Hepatic stellate cell (primary cell): ENCODE measurements at regions not wholly inside any gene's neighbourhood (a gene's known extent, or its start where the extent isn't known, plus 50 kb on each side); places are given as distances from the start of the nearest gene placed in this dataset.
A peak's percentile ranks its signal among the peaks of the same experiment; 100 is the strongest.

Experiments
- DNase-seq: peaks from one replicate; pipeline ENCODE4 v3.0.0; 2011; ENCODE audit warnings: low spot score

GRCh38 chr3:55235416-55235815, 251.7 kb downstream of the WNT5A start:
- no peak for DNase-seq

GRCh38 chr3:55226696-55227095, 260.4 kb downstream of the WNT5A start:
- no peak for DNase-seq

GRCh38 chr3:55218577-55218976, 268.5 kb downstream of the WNT5A start:
- DNase-seq: no peak

- no peak for DNase-seq
These were observed 279.4 kb downstream of the WNT5A start for GRCh38 chr3:55207744-55208143.

GRCh38 chr3:55205990-55206389, 278.1 kb upstream of the LRTM1 start:
- DNase-seq: no peak

GRCh38 chr3:55204417-55204816, 276.6 kb upstream of the LRTM1 start:
- DNase-seq: no peak

- DNase-seq: no peak
These were observed 275.7 kb upstream of the LRTM1 start for GRCh38 chr3:55203546-55203945.

GRCh38 chr3:55203006-55203405, 275.1 kb upstream of the LRTM1 start:
- no peak for DNase-seq

- DNase-seq: peak; percentile 71
These were observed 274.5 kb upstream of the LRTM1 start for GRCh38 chr3:55202326-55202725.

- DNase-seq: no peak
These were observed 273.9 kb upstream of the LRTM1 start for GRCh38 chr3:55201779-55202178.

- no peak for DNase-seq
These were observed 273.0 kb upstream of the LRTM1 start for GRCh38 chr3:55200906-55201305.

- DNase-seq: peak; percentile 75
These were observed 270.7 kb upstream of the LRTM1 start for GRCh38 chr3:55198554-55198953.

GRCh38 chr3:55197021-55197420, 269.2 kb upstream of the LRTM1 start:
- no peak for DNase-seq

- no peak for DNase-seq
These were observed 268.6 kb upstream of the LRTM1 start for GRCh38 chr3:55196495-55196894.

GRCh38 chr3:55194376-55194775, 266.5 kb upstream of the LRTM1 start:
- DNase-seq: no peak

GRCh38 chr3:55191911-55192775, 264.3 kb upstream of the LRTM1 start:
- DNase-seq: peak; percentile 75

- no peak for DNase-seq
These were observed 262.5 kb upstream of the LRTM1 start for GRCh38 chr3:55190331-55190730.

- peak; percentile 51 for DNase-seq
These were observed 261.5 kb upstream of the LRTM1 start for GRCh38 chr3:55189359-55189801.

- DNase-seq: no peak
These were observed 257.5 kb upstream of the LRTM1 start for GRCh38 chr3:55185380-55185779.

GRCh38 chr3:55183201-55183600, 255.3 kb upstream of the LRTM1 start:
- DNase-seq: no peak

- no peak for DNase-seq
These were observed 253.2 kb upstream of the LRTM1 start for GRCh38 chr3:55180936-55181535.

GRCh38 chr3:55180161-55180560, 252.3 kb upstream of the LRTM1 start:
- DNase-seq: no peak

- no peak for DNase-seq
These were observed 250.5 kb upstream of the LRTM1 start for GRCh38 chr3:55178336-55178735.

- DNase-seq: no peak
These were observed 249.9 kb upstream of the LRTM1 start for GRCh38 chr3:55177749-55178148.
